Smooth muscle cell (in vitro differentiated cells): ENCODE measurements at regions not wholly inside any gene's neighbourhood (a gene's known extent, or its start where the extent isn't known, plus 50 kb on each side); places are given as distances from the start of the nearest gene placed in this dataset.
"Not testable (repeated sequence)": the region's sequence is repeated elsewhere in the genome, so short reads cannot be mapped to it uniquely, and the experiment has no call there.

Experiments
- DNase-seq: peaks from one replicate; lab custom pipeline; 2025; ENCODE audit not compliant: unreplicated experiment; lab: John Stamatoyannopoulos, UW
- H2AFZ ChIP-seq: fragments of 200-600 bp; sonication (generic); 2 replicates; pipeline ENCODE4 v1.6.0; 2016; ENCODE audit warnings: antibody characterized with exemption, low read depth, mild to moderate bottlenecking
- H3F3A ChIP-seq: fragments of 200-600 bp; sonication (generic); 2 replicates; pipeline ENCODE4 v1.6.0; 2017; ENCODE audit warnings: antibody characterized with exemption, low read depth
- H3K27ac ChIP-seq: fragments of 200-600 bp; sonication (generic); 2 replicates; pipeline ENCODE4 v1.5.1; 2016; ENCODE audit warnings: low read depth, mild to moderate bottlenecking
- H3K27me3 ChIP-seq: fragments of 200-600 bp; sonication (generic); 2 replicates; pipeline ENCODE4 v1.6.1; 2016; ENCODE audit warnings: low read depth, mild to moderate bottlenecking
- H3K36me3 ChIP-seq: fragments of 200-600 bp; sonication (generic); 2 replicates; pipeline ENCODE4 v1.5.1; 2016; ENCODE audit warnings: low read depth
- H3K4me1 ChIP-seq: fragments of 200-600 bp; sonication (generic); 2 replicates; pipeline ENCODE4 v1.5.1; 2016; ENCODE audit warnings: low read depth
- H3K4me2 ChIP-seq: fragments of 200-600 bp; sonication (generic); 2 replicates; pipeline ENCODE4 v1.6.0; 2016; ENCODE audit warnings: mild to moderate bottlenecking
- H3K4me3 ChIP-seq: fragments of 200-600 bp; sonication (generic); 2 replicates; pipeline ENCODE4 v1.5.1; 2016; ENCODE audit warnings: mild to moderate bottlenecking
- H3K79me2 ChIP-seq: fragments of 200-600 bp; sonication (generic); 2 replicates; pipeline ENCODE4 v1.6.0; 2016; ENCODE audit warnings: low read depth, mild to moderate bottlenecking
- H3K9ac ChIP-seq: fragments of 200-600 bp; sonication (generic); 2 replicates; pipeline ENCODE4 v1.6.0; 2016; ENCODE audit warnings: low read depth
- H3K9me3 ChIP-seq: fragments of 200-600 bp; sonication (generic); replicated peaks from 2 replicates; pipeline ENCODE4 v1.5.1; 2016; ENCODE audit warnings: low read depth
- H4K20me1 ChIP-seq: fragments of 200-600 bp; sonication (generic); 2 replicates; pipeline ENCODE4 v1.6.0; 2016; ENCODE audit warnings: low read depth
- WGBS: methylation state at CpG from one replicate; pipeline ENCODE4 v1.1.7; 2016; ENCODE audit warnings: low lambda C conversion rate; 5-methylcytosine and 5-hydroxymethylcytosine counted together
- TF ChIP-seq, protein P1 (sequence below): fragments of 200-600 bp; sonication (generic); IDR thresholded peaks from 2 replicates; pipeline ENCODE4 v1.5.1; 2017; ENCODE audit warnings: borderline replicate concordance, mild to moderate bottlenecking, antibody characterized with exemption; ENCODE audit not compliant: insufficient read depth, poor library complexity, severe bottlenecking

DNA sequence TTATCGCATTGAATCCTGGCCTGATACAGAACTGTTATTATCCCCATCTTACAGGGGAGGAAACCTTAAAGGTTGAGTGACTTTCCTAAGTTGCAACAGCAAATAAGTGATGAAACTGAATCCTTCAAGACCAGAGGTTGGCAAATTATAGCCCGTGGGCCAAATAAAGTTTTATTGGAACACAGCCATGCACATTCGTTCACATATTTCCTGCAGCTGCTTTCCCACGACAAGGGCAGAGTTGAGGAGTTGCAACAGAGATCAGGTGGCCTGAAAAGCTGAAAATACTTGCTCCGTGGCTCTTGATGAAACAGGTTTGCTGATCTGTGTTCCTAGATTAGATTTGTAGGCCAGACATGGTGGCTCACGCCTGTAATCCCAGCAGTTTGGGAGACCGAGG lies 126.7 kb downstream of the PHETA1 start:
- no peak for DNase-seq
- H3K36me3 ChIP-seq, result no peaks in the 10 kb centered on the region
- no peak overlapping the region for H3K4me3 ChIP-seq
- TF ChIP-seq, protein P1, sequence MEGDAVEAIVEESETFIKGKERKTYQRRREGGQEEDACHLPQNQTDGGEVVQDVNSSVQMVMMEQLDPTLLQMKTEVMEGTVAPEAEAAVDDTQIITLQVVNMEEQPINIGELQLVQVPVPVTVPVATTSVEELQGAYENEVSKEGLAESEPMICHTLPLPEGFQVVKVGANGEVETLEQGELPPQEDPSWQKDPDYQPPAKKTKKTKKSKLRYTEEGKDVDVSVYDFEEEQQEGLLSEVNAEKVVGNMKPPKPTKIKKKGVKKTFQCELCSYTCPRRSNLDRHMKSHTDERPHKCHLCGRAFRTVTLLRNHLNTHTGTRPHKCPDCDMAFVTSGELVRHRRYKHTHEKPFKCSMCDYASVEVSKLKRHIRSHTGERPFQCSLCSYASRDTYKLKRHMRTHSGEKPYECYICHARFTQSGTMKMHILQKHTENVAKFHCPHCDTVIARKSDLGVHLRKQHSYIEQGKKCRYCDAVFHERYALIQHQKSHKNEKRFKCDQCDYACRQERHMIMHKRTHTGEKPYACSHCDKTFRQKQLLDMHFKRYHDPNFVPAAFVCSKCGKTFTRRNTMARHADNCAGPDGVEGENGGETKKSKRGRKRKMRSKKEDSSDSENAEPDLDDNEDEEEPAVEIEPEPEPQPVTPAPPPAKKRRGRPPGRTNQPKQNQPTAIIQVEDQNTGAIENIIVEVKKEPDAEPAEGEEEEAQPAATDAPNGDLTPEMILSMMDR, result no peak
- H2AFZ ChIP-seq, result no peak overlapping the region
- H3K27ac ChIP-seq, result no peak overlapping the region
- H4K20me1 ChIP-seq, result no peaks in the 10 kb centered on the region
- H3K9ac ChIP-seq, result no peak overlapping the region
- no peaks in the 10 kb centered on the region for H3K79me2 ChIP-seq
- H3K9me3 ChIP-seq, result no peaks in the 10 kb centered on the region
- 79% methylated on average over 7 of the region's 7 CpGs for WGBS
- H3K4me2 ChIP-seq, result no peak overlapping the region
- no peaks in the 10 kb centered on the region for H3F3A ChIP-seq
- H3K4me1 ChIP-seq, result no peaks in the 10 kb centered on the region
- no peaks in the 10 kb centered on the region for H3K27me3 ChIP-seq

DNA sequence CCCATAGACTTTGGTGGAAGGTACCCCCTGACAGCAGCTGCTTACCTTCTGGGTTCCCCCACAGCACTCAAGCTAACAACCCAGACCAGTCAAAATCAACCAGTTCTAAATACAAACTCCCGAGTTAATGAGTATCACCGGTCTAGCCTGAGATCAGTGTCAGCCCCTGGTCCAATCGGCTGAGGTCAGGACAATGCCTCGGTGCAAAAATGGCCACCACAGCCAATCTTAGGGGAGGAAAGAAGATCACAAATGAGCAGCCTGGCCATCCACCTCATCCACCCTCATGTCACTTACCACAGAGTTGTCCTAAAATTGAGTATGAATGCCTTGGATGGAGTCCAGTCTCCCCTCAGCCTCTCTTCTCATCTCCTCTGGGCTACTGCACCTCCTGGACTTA lies 128.5 kb downstream of the PHETA1 start:
- Histone ChIP-seq H3K4me1 (no peaks in the 10 kb centered on the region), H3K4me2 (no peak overlapping the region), H3K9ac (no peak overlapping the region), H3K79me2 (no peaks in the 10 kb centered on the region), H3K4me3 (no peak overlapping the region), H3K27ac (no peak overlapping the region), H3K9me3 (no peaks in the 10 kb centered on the region), H3K36me3 (no peaks in the 10 kb centered on the region), H3F3A (no peaks in the 10 kb centered on the region), H3K27me3 (no peaks in the 10 kb centered on the region), H2AFZ (no peak overlapping the region), H4K20me1 (no peaks in the 10 kb centered on the region)
- no peak for DNase-seq
- TF ChIP-seq, protein P1, result no peak
- WGBS, result 83% methylated on average over 4 of the region's 4 CpGs

DNA sequence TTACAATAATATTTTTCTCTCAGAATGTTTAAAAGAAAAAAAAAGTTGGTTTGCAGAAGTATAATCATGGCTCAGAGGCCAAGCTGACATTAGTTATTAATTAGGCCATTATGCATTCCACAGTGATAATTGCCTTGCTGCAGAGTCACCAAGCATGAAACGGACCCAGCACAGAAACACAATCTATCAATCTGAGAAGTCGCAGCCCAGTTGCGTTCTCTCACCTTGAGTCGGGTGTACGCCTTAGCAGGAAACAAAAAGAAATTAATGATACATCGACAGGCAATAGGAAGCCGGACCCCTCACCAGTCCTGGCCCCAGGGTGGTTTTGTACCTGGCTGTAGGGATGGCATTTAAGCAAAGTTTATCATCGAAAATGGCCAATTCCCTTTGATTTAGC lies 129.7 kb downstream of the PHETA1 start:
- Histone ChIP-seq H3F3A (no peaks in the 10 kb centered on the region), H3K4me3 (no peak overlapping the region), H3K27me3 (no peaks in the 10 kb centered on the region), H3K9ac (no peak overlapping the region), H3K27ac (no peak overlapping the region), H2AFZ (no peak overlapping the region), H4K20me1 (no peaks in the 10 kb centered on the region), H3K9me3 (no peaks in the 10 kb centered on the region), H3K36me3 (no peaks in the 10 kb centered on the region), H3K79me2 (no peaks in the 10 kb centered on the region), H3K4me2 (no peak overlapping the region), H3K4me1 (no peaks in the 10 kb centered on the region)
- TF ChIP-seq, protein P1, result no peak
- no peak for DNase-seq
- 84% methylated on average over 8 of the region's 8 CpGs for WGBS

DNA sequence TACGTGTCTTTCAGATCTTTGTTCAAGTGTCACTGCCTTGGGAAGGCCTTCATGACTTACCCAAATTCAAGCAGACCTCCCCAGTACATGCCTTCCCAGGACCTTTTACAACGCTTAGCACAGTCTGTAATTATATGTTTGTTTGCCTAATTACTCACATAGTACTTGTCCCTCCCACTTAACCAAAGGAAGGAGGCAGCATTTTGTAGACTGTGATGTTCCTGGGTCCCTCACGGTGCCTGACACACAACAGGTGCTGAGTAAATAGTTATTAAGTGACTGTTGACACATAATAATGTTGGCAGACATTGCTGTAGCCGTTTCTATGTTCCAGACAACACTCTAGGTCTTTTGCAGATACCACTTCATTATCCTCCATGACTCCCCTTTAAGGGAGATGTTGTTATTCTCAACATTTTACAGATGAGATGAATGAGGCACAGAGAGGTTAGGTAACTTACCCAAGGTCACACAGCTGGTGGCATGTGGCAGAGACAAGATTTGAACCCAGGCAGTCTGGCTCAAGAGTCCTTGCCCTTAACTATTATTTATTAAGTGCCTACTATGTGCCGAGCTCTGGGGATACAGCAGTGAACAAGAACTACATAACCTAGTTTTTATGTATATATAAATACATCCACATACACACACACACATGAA lies 130.7 kb downstream of the PHETA1 start:
- Histone ChIP-seq H3K9ac (no peak overlapping the region), H3K27ac (no peak overlapping the region), H3K36me3 (no peaks in the 10 kb centered on the region), H3K4me2 (no peak overlapping the region), H3K9me3 (no peaks in the 10 kb centered on the region), H3K4me1 (no peaks in the 10 kb centered on the region), H3K27me3 (no peaks in the 10 kb centered on the region), H2AFZ (no peak overlapping the region), H3K79me2 (no peaks in the 10 kb centered on the region), H4K20me1 (no peaks in the 10 kb centered on the region), H3K4me3 (no peak overlapping the region), H3F3A (no peaks in the 10 kb centered on the region)
- DNase-seq, result no peak
- TF ChIP-seq, protein P1, result no peak
- 63% methylated on average over 5 of the region's 5 CpGs for WGBS

DNA sequence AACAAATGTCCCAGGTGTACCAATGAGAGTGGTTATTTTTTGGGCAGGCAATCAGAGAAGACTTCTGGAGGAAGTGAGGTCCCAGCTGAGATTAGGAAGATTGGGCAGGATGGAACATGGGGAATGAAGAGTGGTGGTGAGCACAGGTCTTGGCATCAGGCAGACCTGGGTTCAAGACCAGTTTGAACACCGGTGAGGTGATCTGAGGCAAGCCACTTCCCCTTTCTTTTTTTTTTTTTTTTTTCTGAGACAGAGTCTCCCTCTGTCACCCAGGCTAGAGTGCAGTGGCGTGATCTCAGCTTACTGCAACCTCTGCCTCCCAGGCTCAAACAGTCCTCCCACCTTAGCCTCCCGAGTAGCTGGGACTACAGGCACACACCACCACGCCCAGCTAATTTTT lies 134.4 kb downstream of the PHETA1 start:
- not testable (repeated sequence) for H3K27ac ChIP-seq, H2AFZ ChIP-seq, H3K79me2 ChIP-seq, H3F3A ChIP-seq, H3K27me3 ChIP-seq, H3K4me2 ChIP-seq, H3K9me3 ChIP-seq, H4K20me1 ChIP-seq, H3K9ac ChIP-seq, H3K4me3 ChIP-seq, DNase-seq, H3K36me3 ChIP-seq, H3K4me1 ChIP-seq
- WGBS, result 84% methylated on average over 4 of the region's 4 CpGs
